OCI-LY7 (cell line): ENCODE measurements at regions not wholly inside any gene's neighbourhood (a gene's known extent, or its start where the extent isn't known, plus 50 kb on each side); places are given as distances from the start of the nearest gene placed in this dataset.

ENCODE experiments used
- BruUV-seq: library from RNA; stranded (reverse); fragments of 400-500 nt; replicated peaks from 2 replicates; lab custom pipeline; 2021; lab: Mats Ljungman, UMichigan
- CTCF ChIA-PET: fragments of 300-600 bp; sonication (Branson Sonifier 250); formaldehyde crosslinking; loops from one replicate; lab custom pipeline; 2022; ENCODE audit warnings: antibody characterized with exemption; ENCODE audit not compliant: unreplicated experiment; lab: Charles Lee
- POLR2A ChIA-PET: fragments of 300-600 bp; sonication (Branson Sonifier 250); formaldehyde crosslinking; loops from one replicate; lab custom pipeline; 2022; ENCODE audit warnings: antibody characterized with exemption; lab: Charles Lee
- DNase-seq: peaks from one replicate; pipeline ENCODE4 v3.0.0-alpha.2; 2015; ENCODE audit warnings: low spot score
- H2AFZ ChIP-seq: fragments of 200-600 bp; sonication (generic), shearing (Covaris generic); 2 replicates; pipeline ENCODE4 v1.6.1; 2014; ENCODE audit warnings: mild to moderate bottlenecking, antibody characterized with exemption, low read length, moderate library complexity
- H3K27ac ChIP-seq: fragments of 200-600 bp; sonication (generic); 2 replicates; pipeline ENCODE4 v1.5.1; 2014; ENCODE audit warnings: mixed run types, low read depth, mild to moderate bottlenecking, moderate library complexity, low read length, inconsistent platforms; ENCODE audit not compliant: poor library complexity, severe bottlenecking
- H3K36me3 ChIP-seq: fragments of 200-600 bp; sonication (generic); 2 replicates; pipeline ENCODE4 v1.6.1; 2014; ENCODE audit warnings: mild to moderate bottlenecking, antibody characterized with exemption, low read length, moderate library complexity, mixed read lengths; ENCODE audit not compliant: insufficient read depth
- H3K4me1 ChIP-seq: fragments of 200-600 bp; sonication (generic); 2 replicates; pipeline ENCODE4 v1.5.1; 2014; ENCODE audit warnings: mild to moderate bottlenecking, low read length; ENCODE audit not compliant: insufficient read depth, poor library complexity, severe bottlenecking
- H3K4me2 ChIP-seq: fragments of 200-600 bp; sonication (generic); 2 replicates; pipeline ENCODE4 v1.6.1; 2014; ENCODE audit warnings: mild to moderate bottlenecking, low read length
- H3K4me3 ChIP-seq: fragments of 200-600 bp; sonication (generic); 2 replicates; pipeline ENCODE4 v1.5.1; 2014; ENCODE audit warnings: mild to moderate bottlenecking, low read depth, low read length; ENCODE audit not compliant: poor library complexity, severe bottlenecking
- H3K79me2 ChIP-seq: fragments of 200-600 bp; sonication (generic); 2 replicates; pipeline ENCODE4 v1.6.1; 2016; ENCODE audit warnings: low read depth, mild to moderate bottlenecking, low read length, moderate library complexity, mixed read lengths; ENCODE audit not compliant: insufficient read depth
- H3K9me2 ChIP-seq: fragments of 200-600 bp; sonication (generic); 2 replicates; pipeline ENCODE4 v1.6.1; 2016; ENCODE audit warnings: mild to moderate bottlenecking, low read length, mixed read lengths; ENCODE audit not compliant: insufficient read depth
- H3K9me3 ChIP-seq: fragments of 200-600 bp; sonication (generic); 2 replicates; pipeline ENCODE4 v1.6.1; 2014; ENCODE audit warnings: mild to moderate bottlenecking, mixed run types, low read length, mixed read lengths
- H4K20me1 ChIP-seq: fragments of 200-600 bp; sonication (generic); 2 replicates; pipeline ENCODE4 v1.6.1; 2014; ENCODE audit warnings: mild to moderate bottlenecking, antibody characterized with exemption, low read length, moderate library complexity, mixed read lengths; ENCODE audit not compliant: insufficient read depth
- EZH2phosphoT487 ChIP-seq: fragments of 200-600 bp; sonication (generic); IDR thresholded peaks from 2 replicates; pipeline ENCODE4 v1.6.1; 2018; ENCODE audit warnings: low read depth, borderline replicate concordance, mild to moderate bottlenecking, mixed run types, antibody characterized with exemption, low read length, moderate library complexity, mixed read lengths
- intact Hi-C: fragments of 100-400 bp; cut with micrococcal nuclease; formaldehyde crosslinking; loops from one replicate; pipeline ENCODE4 v1.10.0; 2022; ENCODE audit not compliant: unreplicated experiment
- TF ChIP-seq, protein P1 (sequence below): fragments of 200-600 bp; sonication (generic); conservative IDR thresholded peaks from 2 replicates; pipeline ENCODE4 v1.5.1; 2014; ENCODE audit warnings: mild to moderate bottlenecking, antibody characterized with exemption, low read length, moderate library complexity, mixed read lengths

DNA sequence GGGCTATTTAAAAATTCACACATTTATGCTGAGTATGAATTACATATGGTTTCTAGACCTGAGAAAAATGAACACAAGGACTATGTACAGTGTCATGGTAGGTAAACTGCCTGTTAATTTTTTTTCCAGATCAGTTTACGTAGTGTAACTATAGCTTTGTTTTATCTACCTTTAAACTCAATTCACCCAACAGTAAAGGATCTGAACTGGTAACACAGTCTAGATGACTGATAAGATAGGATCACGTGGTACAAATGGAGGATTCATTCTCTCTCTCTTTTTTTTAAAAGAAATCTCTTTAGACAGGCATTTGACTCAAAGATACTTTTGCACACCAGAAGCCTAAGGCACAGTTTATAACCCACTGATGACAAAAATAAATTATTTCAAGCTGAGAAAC, 130.8 kb upstream of the ATP2B1 start:
- intact Hi-C loops, result no loop called here
- BruUV-seq, result no TSS peak

DNA sequence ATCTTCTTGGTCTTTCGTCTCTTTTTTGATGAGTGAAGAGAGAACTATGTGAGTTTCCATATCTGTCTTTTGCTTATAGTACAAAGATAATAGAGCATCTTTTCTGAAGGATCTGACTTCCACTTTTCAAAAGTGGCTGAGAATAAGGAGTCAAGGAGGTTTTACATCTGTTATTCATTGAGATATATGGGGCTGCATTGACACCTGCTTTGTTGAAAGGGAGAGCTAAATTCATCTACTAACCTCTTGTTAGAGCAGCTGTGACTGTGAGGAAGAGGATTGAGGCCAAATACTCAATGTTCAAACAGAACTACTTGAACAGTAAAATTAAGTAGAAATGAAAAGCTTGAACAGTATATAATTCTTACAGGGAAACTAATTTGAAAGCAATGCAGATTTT, 130.2 kb upstream of the ATP2B1 start:
- DNase-seq, result peak; percentile 81
- Histone ChIP-seq H3K9me2 (no peaks in the 10 kb centered on the region), H3K4me1 (peaks cover 32% of the 10 kb centered on the region), H3K27ac (peak overlapping the region; percentile 69), H3K36me3 (no peaks in the 10 kb centered on the region), H4K20me1 (no peaks in the 10 kb centered on the region), H3K4me3 (peak overlapping the region; percentile 2), H3K9me3 (no peaks in the 10 kb centered on the region), H3K4me2 (peak overlapping the region; percentile 44), H3K79me2 (no peaks in the 10 kb centered on the region), H2AFZ (peak overlapping the region; percentile 93)
- ChIA-PET POLR2A (interaction anchor here (0.5 to 3.5 kb wide), 23 partner anchors 8 to 291 kb away, joined by 3 to 30 read pairs (median 5); partner anchors contain the start of gene ATP2B1), CTCF (interaction anchor here (0.5 to 1.8 kb wide), 2 partner anchors 12 to 89 kb away, joined by 3 to 7 read pairs; no protein-coding TSS in a partner anchor)
- TF ChIP-seq, protein P1, sequence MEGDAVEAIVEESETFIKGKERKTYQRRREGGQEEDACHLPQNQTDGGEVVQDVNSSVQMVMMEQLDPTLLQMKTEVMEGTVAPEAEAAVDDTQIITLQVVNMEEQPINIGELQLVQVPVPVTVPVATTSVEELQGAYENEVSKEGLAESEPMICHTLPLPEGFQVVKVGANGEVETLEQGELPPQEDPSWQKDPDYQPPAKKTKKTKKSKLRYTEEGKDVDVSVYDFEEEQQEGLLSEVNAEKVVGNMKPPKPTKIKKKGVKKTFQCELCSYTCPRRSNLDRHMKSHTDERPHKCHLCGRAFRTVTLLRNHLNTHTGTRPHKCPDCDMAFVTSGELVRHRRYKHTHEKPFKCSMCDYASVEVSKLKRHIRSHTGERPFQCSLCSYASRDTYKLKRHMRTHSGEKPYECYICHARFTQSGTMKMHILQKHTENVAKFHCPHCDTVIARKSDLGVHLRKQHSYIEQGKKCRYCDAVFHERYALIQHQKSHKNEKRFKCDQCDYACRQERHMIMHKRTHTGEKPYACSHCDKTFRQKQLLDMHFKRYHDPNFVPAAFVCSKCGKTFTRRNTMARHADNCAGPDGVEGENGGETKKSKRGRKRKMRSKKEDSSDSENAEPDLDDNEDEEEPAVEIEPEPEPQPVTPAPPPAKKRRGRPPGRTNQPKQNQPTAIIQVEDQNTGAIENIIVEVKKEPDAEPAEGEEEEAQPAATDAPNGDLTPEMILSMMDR, result no peak
- no peak for TF ChIP-seq EZH2phosphoT487
- intact Hi-C loops, result no loop called here
- no TSS peak for BruUV-seq

More for the DNA sequence above, 130.8 kb upstream of the ATP2B1 start:
- Histone ChIP-seq H4K20me1 (no peaks in the 10 kb centered on the region), H3K4me1 (peaks cover 32% of the 10 kb centered on the region), H3K4me3 (no peak overlapping the region), H3K36me3 (no peaks in the 10 kb centered on the region), H3K79me2 (no peaks in the 10 kb centered on the region), H3K9me3 (no peaks in the 10 kb centered on the region), H3K9me2 (no peaks in the 10 kb centered on the region), H2AFZ (peak overlapping the region; percentile 93; the same call in 1 of the 2 replicates), H3K4me2 (peak overlapping the region; percentile 44), H3K27ac (peak overlapping the region; percentile 69)
- no peak for DNase-seq
- ChIA-PET CTCF (interaction anchor here (1.8 kb wide), 1 partner anchor 11 kb away, joined by 7 read pairs; no protein-coding TSS in a partner anchor), POLR2A (interaction anchor here (0.6 to 3.5 kb wide), 23 partner anchors 8 to 292 kb away, joined by 3 to 30 read pairs (median 5); partner anchors contain the start of gene ATP2B1)
- no peak for TF ChIP-seq EZH2phosphoT487
- TF ChIP-seq, protein P1, result no peak

DNA sequence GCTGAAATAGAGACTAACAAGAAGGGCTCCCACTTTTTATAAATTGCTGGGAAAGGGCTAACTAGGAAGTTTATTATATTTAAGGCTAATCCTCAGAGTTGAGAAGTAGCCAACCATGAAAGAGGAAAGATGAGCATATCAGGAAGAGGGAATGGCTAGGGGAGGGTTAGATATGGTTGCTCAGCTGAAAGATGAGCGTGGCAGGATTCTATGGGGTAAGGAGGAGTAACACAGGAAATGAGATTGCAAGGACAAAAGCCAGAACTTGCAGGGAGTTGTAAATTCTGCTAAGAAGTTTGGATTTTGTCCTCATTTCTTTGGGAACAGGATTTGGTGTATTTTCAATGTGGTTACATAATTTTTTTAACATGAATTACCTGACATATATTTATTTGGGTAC, 127.4 kb upstream of the ATP2B1 start:
- no TSS peak for BruUV-seq
- Histone ChIP-seq H3K27ac (no peak overlapping the region), H4K20me1 (no peaks in the 10 kb centered on the region), H3K9me2 (no peaks in the 10 kb centered on the region), H3K4me1 (peaks cover 32% of the 10 kb centered on the region), H2AFZ (no peak overlapping the region), H3K79me2 (no peaks in the 10 kb centered on the region), H3K4me3 (no peak overlapping the region), H3K9me3 (no peaks in the 10 kb centered on the region), H3K4me2 (no peak overlapping the region), H3K36me3 (no peaks in the 10 kb centered on the region)
- no peak for TF ChIP-seq EZH2phosphoT487
- TF ChIP-seq, protein P1, result no peak
- intact Hi-C loops, result no loop called here
- POLR2A ChIA-PET, result no interaction called here
- no peak for DNase-seq
- CTCF ChIA-PET, result no interaction called here
